HCT116 (cell line): ENCODE measurements at regions not wholly inside any gene's neighbourhood (a gene's known extent, or its start where the extent isn't known, plus 50 kb on each side); places are given as distances from the start of the nearest gene placed in this dataset.

Experiments used
- EGR1 ChIP-seq: IDR thresholded peaks from 2 replicates; pipeline ENCODE4 v1.6.1; 2012; ENCODE audit warnings: low read depth
- EZH2 ChIP-seq: fragments of 200-600 bp; sonication (generic); IDR thresholded peaks from 2 replicates; pipeline ENCODE4 v1.6.1; 2017; ENCODE audit warnings: antibody characterized with exemption, mixed run types
- EZH2phosphoT487 ChIP-seq: fragments of 200-600 bp; IDR thresholded peaks from 2 replicates; pipeline ENCODE4 v1.6.1; 2018; ENCODE audit warnings: antibody characterized with exemption, borderline replicate concordance
- JUND ChIP-seq: IDR thresholded peaks from 2 replicates; pipeline ENCODE4 v1.6.1; 2012
- POLR2A ChIP-seq: IDR thresholded peaks from 2 replicates; pipeline ENCODE4 v1.7.0; 2011; ENCODE audit warnings: borderline replicate concordance; ENCODE audit not compliant: insufficient read depth, insufficient read length; ENCODE audit errors: extremely low read depth
- POLR2AphosphoS5 ChIP-seq: IDR thresholded peaks from 2 replicates; pipeline ENCODE4 v1.6.1; 2011; ENCODE audit warnings: mild to moderate bottlenecking, low read depth, low read length, moderate library complexity
- SIN3A ChIP-seq: IDR thresholded peaks from 2 replicates; pipeline ENCODE4 v1.6.1; 2012; ENCODE audit warnings: low read depth
- SP1 ChIP-seq: IDR thresholded peaks from 2 replicates; pipeline ENCODE4 v1.6.1; 2012; ENCODE audit warnings: low read depth
- YY1 ChIP-seq: IDR thresholded peaks from 2 replicates; pipeline ENCODE4 v1.6.1; 2011; ENCODE audit warnings: low read length, low read depth, moderate library complexity, mild to moderate bottlenecking; ENCODE audit not compliant: insufficient replicate concordance; ENCODE audit errors: extremely low read depth
- ZFX ChIP-seq: fragments of 450-650 bp; IDR thresholded peaks from 2 replicates; pipeline ENCODE4 v1.6.1; 2017
- ZNF274 ChIP-seq: fragments of 200-500 bp; sonication (Bioruptor generic); IDR thresholded peaks from 2 replicates; pipeline ENCODE4 v1.6.1; 2014; ENCODE audit warnings: mild to moderate bottlenecking, low read depth, low read length, inconsistent platforms
- TF ChIP-seq, protein P1 (sequence below), 3 experiments: fragments of 200-600 bp in 1 of 3; sonication (generic) in 1 of 3; IDR thresholded peaks in 2 of 3; conservative IDR thresholded peaks in 1 of 3; 2 replicates each; pipeline ENCODE4 v1.5.1; 2012 to 2017; ENCODE audit warnings: low read depth in 2 of 3, low read length in 2 of 3, antibody characterized with exemption in 1 of 3, borderline replicate concordance in 1 of 3, control low read depth in 1 of 3, mild to moderate bottlenecking in 1 of 3, mixed read lengths in 1 of 3, mixed run types in 1 of 3, moderate library complexity in 1 of 3; ENCODE audit not compliant: insufficient read depth in 1 of 3
- TF ChIP-seq, protein P2 (sequence below): IDR thresholded peaks from 2 replicates; pipeline ENCODE4 v1.6.1; 2012; ENCODE audit warnings: low read depth
- TF ChIP-seq, protein P3 (sequence below): IDR thresholded peaks from 2 replicates; pipeline ENCODE4 v1.6.1; 2012

DNA sequence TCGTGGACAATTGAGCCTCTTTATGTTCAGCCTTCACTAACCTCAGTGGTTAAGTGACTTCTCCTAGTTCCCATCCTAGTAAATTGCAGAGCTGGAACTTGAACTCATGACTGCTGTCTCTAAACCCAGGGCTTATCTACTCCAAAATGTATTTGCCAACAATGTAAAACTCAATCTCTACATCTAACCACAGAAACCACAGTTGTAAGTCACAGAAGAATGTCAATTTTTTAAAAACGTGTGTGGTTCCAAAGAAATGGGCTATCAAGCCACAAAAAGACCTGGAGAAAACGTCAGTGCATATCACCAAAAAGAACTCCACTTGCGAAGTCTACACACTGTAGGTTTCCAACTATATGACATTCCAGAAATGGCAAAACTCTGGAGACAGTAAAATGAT is 172.6 kb upstream of the HMCN1 start:
- TF ChIP-seq, protein P1, sequence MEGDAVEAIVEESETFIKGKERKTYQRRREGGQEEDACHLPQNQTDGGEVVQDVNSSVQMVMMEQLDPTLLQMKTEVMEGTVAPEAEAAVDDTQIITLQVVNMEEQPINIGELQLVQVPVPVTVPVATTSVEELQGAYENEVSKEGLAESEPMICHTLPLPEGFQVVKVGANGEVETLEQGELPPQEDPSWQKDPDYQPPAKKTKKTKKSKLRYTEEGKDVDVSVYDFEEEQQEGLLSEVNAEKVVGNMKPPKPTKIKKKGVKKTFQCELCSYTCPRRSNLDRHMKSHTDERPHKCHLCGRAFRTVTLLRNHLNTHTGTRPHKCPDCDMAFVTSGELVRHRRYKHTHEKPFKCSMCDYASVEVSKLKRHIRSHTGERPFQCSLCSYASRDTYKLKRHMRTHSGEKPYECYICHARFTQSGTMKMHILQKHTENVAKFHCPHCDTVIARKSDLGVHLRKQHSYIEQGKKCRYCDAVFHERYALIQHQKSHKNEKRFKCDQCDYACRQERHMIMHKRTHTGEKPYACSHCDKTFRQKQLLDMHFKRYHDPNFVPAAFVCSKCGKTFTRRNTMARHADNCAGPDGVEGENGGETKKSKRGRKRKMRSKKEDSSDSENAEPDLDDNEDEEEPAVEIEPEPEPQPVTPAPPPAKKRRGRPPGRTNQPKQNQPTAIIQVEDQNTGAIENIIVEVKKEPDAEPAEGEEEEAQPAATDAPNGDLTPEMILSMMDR (IDR thresholded peaks at IDR 0.05 in 2 of 3, conservative IDR thresholded peaks at IDR 0.05 in 1 of 3; ENCODE audit: borderline replicate concordance in 1 of 3, insufficient read depth in 1 of 3, low read depth in 2 of 3, low read length in 2 of 3): no peak
- TF ChIP-seq EGR1 (no peak), ZNF274 (no peak), JUND (no peak), SP1 (no peak), POLR2AphosphoS5 (no peak), EZH2phosphoT487 (no peak), POLR2A (no peak), ZFX (no peak), EZH2 (no peak), YY1 (no peak), SIN3A (no peak)
- TF ChIP-seq, protein P2, sequence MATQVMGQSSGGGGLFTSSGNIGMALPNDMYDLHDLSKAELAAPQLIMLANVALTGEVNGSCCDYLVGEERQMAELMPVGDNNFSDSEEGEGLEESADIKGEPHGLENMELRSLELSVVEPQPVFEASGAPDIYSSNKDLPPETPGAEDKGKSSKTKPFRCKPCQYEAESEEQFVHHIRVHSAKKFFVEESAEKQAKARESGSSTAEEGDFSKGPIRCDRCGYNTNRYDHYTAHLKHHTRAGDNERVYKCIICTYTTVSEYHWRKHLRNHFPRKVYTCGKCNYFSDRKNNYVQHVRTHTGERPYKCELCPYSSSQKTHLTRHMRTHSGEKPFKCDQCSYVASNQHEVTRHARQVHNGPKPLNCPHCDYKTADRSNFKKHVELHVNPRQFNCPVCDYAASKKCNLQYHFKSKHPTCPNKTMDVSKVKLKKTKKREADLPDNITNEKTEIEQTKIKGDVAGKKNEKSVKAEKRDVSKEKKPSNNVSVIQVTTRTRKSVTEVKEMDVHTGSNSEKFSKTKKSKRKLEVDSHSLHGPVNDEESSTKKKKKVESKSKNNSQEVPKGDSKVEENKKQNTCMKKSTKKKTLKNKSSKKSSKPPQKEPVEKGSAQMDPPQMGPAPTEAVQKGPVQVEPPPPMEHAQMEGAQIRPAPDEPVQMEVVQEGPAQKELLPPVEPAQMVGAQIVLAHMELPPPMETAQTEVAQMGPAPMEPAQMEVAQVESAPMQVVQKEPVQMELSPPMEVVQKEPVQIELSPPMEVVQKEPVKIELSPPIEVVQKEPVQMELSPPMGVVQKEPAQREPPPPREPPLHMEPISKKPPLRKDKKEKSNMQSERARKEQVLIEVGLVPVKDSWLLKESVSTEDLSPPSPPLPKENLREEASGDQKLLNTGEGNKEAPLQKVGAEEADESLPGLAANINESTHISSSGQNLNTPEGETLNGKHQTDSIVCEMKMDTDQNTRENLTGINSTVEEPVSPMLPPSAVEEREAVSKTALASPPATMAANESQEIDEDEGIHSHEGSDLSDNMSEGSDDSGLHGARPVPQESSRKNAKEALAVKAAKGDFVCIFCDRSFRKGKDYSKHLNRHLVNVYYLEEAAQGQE: no peak
- TF ChIP-seq, protein P3, sequence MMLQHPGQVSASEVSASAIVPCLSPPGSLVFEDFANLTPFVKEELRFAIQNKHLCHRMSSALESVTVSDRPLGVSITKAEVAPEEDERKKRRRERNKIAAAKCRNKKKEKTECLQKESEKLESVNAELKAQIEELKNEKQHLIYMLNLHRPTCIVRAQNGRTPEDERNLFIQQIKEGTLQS: no peak
